ENCODE measurements at regions not wholly inside any gene's neighbourhood (a gene's known extent, or its start where the extent isn't known, plus 50 kb on each side); places are given as distances from the start of the nearest gene placed in this dataset.

DNA sequence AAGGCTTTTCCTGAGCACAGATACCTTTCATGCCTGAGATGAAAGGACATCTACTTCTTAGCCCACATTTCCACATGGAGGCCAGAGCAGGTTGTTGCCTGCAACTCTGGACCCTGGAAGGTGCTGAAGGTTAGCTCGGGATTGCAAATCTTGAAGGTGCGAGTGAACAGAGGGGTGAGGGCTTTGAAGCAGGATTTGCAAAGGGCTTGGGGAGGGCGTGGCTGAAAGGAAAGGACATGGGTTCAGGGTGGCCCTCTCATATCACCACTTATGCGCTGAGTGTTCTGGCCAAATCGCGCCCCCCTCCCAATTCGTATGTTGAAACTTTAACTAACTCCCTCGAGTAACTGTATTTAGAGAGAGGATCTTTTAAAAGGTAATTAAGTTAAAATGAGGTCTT is 501.6 kb downstream of the MIAT start:
- no peak for TF ChIP-seq GATA3 (IDR thresholded peaks at IDR 0.05; ENCODE audit: low read depth, low read length)
- no peak for TF ChIP-seq GATA2 (IDR thresholded peaks at IDR 0.05; ENCODE audit: low read depth, low read length)

- TF ChIP-seq GATA3 (IDR thresholded peaks at IDR 0.05; ENCODE audit: low read depth, low read length) = no peak
- no peak for TF ChIP-seq GATA2 (IDR thresholded peaks at IDR 0.05; ENCODE audit: low read depth, low read length)
Measured at GRCh38 chr22:27159716-27160295, 502.4 kb downstream of the MIAT start.

- TF ChIP-seq GATA2 (IDR thresholded peaks at IDR 0.05; ENCODE audit: low read depth, low read length) (no peak), GATA3 (IDR thresholded peaks at IDR 0.05; ENCODE audit: low read depth, low read length) (no peak)
Measured at GRCh38 chr22:27163162-27164137, 506.1 kb downstream of the MIAT start.

- no peak for TF ChIP-seq GATA3 (IDR thresholded peaks at IDR 0.05; ENCODE audit: low read depth, low read length)
- TF ChIP-seq GATA2 (IDR thresholded peaks at IDR 0.05; ENCODE audit: low read depth, low read length) = no peak
Measured at GRCh38 chr22:27164781-27165503, 507.6 kb downstream of the MIAT start.

GRCh38 chr22:27168681-27169080 is 511.3 kb downstream of the MIAT start:
- no peak for TF ChIP-seq GATA3 (IDR thresholded peaks at IDR 0.05; ENCODE audit: low read depth, low read length)
- TF ChIP-seq GATA2 (IDR thresholded peaks at IDR 0.05; ENCODE audit: low read depth, low read length) = no peak

DNA sequence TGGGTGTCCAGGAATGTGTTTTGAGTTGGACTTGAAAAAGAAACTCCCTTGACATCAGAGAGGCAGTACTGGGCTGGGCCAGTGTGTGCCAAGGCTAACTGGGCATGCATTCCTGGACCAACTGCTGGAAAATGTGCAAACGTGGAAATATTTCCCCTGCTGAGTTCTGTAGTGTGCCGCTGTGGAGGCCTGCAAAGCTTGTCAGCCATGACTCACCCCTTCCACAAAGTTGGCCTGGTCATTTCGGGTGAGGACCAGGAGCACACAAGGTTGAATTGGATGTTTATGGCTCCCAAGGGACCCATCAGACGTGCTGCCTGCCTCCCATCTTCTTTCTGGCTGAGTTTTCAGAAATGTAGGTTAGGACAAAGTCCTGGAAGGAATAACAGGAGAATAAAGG is 513.1 kb downstream of the MIAT start:
- TF ChIP-seq GATA2 (IDR thresholded peaks at IDR 0.05; ENCODE audit: low read depth, low read length) (no peak), GATA3 (IDR thresholded peaks at IDR 0.05; ENCODE audit: low read depth, low read length) (no peak)

GRCh38 chr22:27171212-27171611 is 513.8 kb downstream of the MIAT start:
- TF ChIP-seq GATA2 (IDR thresholded peaks at IDR 0.05; ENCODE audit: low read depth, low read length) = no peak
- no peak for TF ChIP-seq GATA3 (IDR thresholded peaks at IDR 0.05; ENCODE audit: low read depth, low read length)

- TF ChIP-seq GATA2 (IDR thresholded peaks at IDR 0.05; ENCODE audit: low read depth, low read length) (no peak), GATA3 (IDR thresholded peaks at IDR 0.05; ENCODE audit: low read depth, low read length) (no peak)
Measured at GRCh38 chr22:27173530-27173929, 516.1 kb downstream of the MIAT start.

- TF ChIP-seq GATA3 (IDR thresholded peaks at IDR 0.05; ENCODE audit: low read depth, low read length) = no peak
Measured at GRCh38 chr22:27175021-27175838, 517.8 kb downstream of the MIAT start.

DNA sequence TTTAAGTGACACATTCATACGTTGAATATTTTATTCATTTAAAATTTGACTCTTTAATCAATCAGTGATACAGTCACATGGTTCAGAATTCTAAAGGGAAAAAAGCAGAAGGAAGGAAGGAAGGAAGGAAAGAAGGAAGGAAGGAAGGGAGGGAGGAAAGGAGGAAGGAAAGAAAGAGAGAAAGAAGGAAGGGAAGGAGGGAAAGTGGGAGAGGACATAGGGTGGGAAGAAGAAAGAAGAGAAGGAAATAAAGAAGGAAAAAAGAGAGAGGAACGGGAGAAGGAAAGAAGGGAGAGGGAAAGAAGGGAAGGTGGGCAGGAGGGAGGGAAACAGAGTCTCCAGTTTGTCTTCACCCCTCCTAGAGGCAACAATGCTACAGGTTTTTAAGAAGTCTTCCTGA is 518.6 kb downstream of the MIAT start:
- TF ChIP-seq GATA2 (IDR thresholded peaks at IDR 0.05; ENCODE audit: low read depth, low read length) (no peak), GATA3 (IDR thresholded peaks at IDR 0.05; ENCODE audit: low read depth, low read length) (no peak)

- TF ChIP-seq GATA2 (IDR thresholded peaks at IDR 0.05; ENCODE audit: low read depth, low read length) = no peak
Measured at GRCh38 chr22:27179161-27179560, 521.8 kb downstream of the MIAT start.

- no peak for TF ChIP-seq GATA3 (IDR thresholded peaks at IDR 0.05; ENCODE audit: low read depth, low read length)
- TF ChIP-seq GATA2 (IDR thresholded peaks at IDR 0.05; ENCODE audit: low read depth, low read length) = no peak
Measured at GRCh38 chr22:27181537-27181936, 524.1 kb downstream of the MIAT start.

DNA sequence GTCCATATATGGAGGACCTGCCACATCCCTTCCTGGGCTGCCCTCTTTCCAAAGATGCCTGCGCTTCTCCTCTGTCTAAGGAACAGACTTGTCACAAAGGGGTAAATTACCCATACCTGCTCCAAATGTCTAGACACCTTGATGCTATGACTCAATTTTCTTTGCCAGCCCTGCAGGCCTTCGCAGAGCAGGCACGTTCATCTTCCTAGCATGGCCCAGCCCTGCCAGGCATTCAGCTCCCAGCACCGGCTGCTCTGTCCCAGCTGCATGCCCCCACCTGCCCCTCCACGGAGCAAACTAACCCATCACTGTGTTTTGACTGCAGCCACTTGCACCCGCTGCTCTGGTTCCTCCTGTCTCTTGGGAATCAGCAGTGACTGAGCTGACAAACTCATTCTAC is 526.1 kb downstream of the MIAT start:
- TF ChIP-seq GATA3 (IDR thresholded peaks at IDR 0.05; ENCODE audit: low read depth, low read length) (no peak), GATA2 (IDR thresholded peaks at IDR 0.05; ENCODE audit: low read depth, low read length) (no peak)
